Left kidney (tissue), 1 donor: ENCODE measurements at regions not wholly inside any gene's neighbourhood (a gene's known extent, or its start where the extent isn't known, plus 50 kb on each side); places are given as distances from the start of the nearest gene placed in this dataset.
"Not testable (repeated sequence)": the region's sequence is repeated elsewhere in the genome, so short reads cannot be mapped to it uniquely, and the experiment has no call there.

Experiments used
- DNase-seq: peaks from one replicate; pipeline ENCODE4 v3.0.0-alpha.2; 2013

DNA sequence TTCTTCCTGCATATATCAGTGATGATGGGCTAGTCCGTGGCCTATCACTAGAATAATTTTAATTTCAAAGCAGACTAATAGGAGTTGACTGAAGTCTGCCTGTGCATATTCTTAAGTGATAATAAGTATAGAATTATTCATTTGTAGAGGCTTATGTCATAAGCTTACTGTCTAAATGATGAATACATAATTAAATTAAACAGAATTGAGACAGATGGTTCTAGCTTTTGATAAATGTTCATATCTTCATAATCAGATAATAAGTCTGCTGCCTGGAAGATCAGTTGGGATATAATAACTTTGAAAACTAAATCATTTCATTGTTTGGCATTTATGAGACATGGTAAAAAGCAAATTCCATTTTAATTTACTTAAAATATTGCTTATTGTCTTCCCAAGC lies 1175.6 kb downstream of the TECRL start:
- no peak for DNase-seq

- no peak for DNase-seq
Observed at GRCh38 chr4:63232058-63232457, 1177.2 kb downstream of the TECRL start.

GRCh38 chr4:63226229-63226628 lies 1183.0 kb downstream of the TECRL start:
- DNase-seq = no peak

GRCh38 chr4:63222466-63222865 lies 1186.8 kb downstream of the TECRL start:
- no peak for DNase-seq

GRCh38 chr4:63221477-63221876 lies 1187.8 kb downstream of the TECRL start:
- DNase-seq = no peak

DNA sequence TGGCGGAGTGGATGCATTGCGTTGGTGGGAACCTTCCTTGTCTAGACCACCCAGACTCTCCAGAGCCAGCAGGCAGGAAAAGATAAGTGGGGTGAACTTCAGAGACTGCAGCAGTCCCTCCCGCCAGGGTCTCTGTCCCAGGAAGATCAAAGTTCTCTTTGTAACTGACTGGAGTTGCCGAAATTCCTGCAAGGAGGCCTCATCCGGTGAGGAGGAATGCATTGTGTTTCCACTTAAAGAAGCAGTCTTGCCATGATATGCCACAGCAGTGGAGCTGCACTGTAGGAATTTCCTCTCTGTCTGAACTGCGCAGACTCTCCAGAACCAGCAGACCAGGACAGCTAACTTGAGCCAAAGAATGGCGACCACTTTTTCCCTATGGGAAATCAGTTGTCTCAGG lies 1190.4 kb downstream of the TECRL start:
- DNase-seq = no peak

DNA sequence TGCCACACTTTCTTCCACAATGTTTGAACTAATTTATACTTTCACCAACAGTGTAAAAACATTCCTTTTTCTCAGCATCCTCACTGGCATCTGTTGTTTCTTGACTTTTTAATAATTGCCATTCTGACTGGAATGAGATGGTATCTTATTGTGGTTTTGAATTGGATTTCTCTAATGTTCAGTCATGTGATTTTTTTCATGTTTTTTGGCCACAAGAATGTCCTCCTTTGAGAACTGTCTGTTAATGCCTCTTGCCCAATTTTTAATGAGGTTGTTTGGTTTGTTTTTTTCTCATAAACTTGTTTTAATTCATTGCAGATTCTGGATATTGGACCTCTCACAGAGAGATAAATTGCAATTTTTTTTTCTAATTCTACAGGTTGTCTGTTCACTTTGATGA lies 1195.2 kb downstream of the TECRL start:
- no peak for DNase-seq

GRCh38 chr4:63211776-63212479 lies 1197.3 kb downstream of the TECRL start:
- DNase-seq = peak; percentile 25

DNA sequence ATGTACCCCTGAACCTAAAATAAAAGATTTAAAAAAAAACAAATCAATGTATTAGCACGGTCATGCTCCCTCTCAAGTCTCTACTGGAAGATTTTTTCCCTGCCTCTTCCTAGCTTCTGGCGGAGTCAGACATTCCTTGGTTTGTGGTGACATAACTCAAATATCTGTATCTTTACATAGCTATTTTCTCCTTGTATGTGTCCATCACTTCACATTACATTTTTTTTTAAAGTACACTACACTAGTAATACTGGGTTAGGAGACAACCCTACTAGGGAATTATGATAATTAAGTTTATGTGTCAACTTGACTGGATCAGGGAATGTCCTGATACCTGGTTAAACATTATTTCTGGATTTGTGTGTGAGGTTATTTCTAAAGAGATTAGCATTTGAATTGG lies 1197.9 kb downstream of the TECRL start:
- no peak for DNase-seq

DNA sequence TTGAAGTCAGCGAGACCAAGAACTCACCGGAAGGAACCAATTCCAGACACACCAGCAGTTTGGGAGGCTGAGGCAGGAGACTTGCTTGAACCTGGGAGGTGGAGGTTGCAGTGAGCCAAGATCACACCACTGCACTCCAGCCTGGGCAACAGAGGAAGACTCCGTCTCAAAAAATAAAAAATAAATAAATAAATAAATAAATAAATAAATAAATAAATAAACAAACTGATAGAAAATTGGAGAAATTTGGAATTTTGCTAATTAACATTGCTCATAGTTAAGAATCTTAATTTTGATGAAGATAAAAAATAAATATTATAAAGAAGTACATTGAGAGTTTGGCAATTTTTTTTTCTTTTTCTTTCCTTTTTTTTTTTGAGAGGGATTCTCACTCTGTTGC lies 1216.2 kb downstream of the TECRL start:
- not testable (repeated sequence) for DNase-seq

- DNase-seq = no peak
Observed at GRCh38 chr4:63171341-63171740, 1237.9 kb downstream of the TECRL start.

- no peak for DNase-seq
Observed at GRCh38 chr4:63170923-63171322, 1238.3 kb downstream of the TECRL start.

DNA sequence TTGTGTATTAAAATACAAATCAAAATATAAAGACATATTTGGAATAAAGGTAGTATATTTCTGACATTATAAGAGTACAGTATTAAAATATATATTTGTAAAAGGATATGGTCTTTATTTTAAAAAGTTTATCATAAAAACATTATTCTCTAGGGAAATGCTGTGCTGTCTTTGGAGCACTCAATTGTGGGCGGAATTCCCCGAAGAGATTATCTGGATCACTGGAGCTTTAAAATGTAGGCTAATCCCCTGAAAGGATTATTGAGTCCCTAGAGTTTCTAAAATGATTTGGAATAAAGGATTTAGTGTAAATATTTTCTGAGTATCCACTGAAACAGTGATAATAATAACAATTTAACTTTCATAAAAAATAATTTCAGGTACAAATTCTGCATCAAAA lies 1239.4 kb downstream of the TECRL start:
- DNase-seq = no peak

DNA sequence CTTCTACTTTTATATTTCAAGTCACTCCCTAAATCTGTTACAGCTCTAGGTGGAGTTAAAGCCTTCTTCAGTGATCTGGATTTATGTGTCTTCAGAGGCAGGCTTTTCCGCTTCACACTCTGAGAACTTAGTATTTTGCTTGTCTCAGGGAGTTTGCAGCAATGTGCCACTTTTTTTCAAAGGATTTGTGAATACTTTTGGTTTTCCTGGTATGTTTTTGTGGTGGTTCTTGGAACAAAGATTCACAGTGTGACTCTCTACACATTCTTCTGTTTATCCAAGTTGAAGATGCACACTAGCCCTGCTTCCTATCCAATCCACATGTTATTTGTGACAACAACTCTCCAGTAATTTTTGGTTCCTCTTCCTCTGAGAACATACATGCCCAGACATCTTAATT lies 1253.7 kb downstream of the TECRL start:
- DNase-seq = no peak

DNA sequence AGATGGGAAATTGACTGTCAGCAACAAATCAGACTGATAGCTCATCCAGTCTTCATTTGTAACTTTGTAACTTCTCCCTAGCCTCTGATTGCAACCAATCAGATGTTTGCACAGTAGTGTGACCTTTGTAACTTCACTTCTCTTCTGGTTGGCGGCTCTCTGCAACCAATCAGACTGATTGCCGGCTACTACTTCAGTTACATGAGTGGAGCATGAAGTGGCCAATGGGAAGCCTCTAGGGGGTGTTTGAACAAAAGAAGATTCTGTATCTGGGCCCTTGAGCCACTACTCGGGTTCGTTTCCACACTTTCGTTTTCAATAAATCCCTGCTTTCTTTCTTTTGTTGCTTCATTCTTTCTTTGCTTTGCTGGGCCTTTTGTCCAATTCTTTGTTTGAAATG lies 1285.8 kb downstream of the TECRL start:
- no peak for DNase-seq

GRCh38 chr4:63122955-63123354 lies 1286.3 kb downstream of the TECRL start:
- no peak for DNase-seq

DNA sequence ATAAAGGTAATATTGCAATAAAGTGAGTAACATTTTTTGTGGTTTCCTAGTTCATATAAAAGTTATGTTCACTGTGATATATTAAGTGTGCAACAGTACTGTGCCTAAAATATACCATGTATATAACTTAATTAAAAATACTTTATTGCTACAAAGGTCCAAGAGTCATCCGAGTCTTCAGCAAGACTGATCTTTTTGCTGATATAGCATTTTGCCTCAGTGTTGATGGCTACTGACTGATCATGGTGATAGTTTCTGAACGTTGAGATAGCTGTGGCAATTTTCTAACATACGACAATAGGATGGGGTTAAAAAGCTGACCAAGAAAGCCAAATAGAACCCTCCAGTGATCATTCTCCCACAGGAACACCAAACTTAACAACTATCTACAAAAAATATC lies 1302.7 kb downstream of the TECRL start:
- no peak for DNase-seq

DNA sequence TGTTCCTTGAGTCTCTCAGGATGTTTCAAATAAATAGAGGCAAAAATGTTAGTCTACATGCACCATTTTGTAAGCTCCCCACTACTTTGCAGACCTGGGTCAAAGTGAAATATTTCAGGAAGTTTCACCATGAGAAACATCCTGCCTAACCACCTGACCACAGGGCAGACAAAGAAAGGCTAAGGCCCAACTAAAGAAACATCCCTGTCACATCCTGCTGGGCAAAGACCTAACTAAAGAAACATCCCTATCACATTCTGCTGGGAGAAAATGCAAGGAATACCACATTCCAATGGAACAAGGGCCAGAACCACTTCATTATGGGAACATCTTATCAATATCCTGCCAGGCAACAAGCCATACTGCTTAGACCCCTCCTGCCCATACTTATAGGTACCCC lies 1303.4 kb downstream of the TECRL start:
- DNase-seq = no peak

DNA sequence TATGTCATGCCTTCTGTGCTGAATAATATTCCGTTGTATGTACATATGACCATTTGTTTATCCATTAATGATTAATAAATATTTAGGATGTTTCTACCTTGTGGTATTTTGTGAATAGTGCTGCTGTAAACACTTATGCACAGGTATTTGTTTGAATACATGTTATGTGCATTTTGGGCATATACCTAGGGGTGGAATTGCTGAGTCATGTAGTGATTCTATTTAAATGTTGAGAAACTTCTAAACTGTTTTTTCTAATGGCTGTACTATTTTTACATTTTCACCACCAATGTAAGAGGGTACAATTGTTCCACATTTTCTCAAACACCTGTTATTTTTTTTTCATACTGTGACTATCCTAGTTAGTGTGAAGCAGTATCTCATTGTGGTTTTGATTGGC lies 1318.6 kb downstream of the TECRL start:
- DNase-seq = no peak

GRCh38 chr4:63085091-63085490 lies 1324.2 kb downstream of the TECRL start:
- DNase-seq = no peak

GRCh38 chr4:63080934-63081333 lies 1328.3 kb downstream of the TECRL start:
- DNase-seq = no peak

- DNase-seq = no peak
Observed at GRCh38 chr4:63063760-63064159, 1345.5 kb downstream of the TECRL start.

DNA sequence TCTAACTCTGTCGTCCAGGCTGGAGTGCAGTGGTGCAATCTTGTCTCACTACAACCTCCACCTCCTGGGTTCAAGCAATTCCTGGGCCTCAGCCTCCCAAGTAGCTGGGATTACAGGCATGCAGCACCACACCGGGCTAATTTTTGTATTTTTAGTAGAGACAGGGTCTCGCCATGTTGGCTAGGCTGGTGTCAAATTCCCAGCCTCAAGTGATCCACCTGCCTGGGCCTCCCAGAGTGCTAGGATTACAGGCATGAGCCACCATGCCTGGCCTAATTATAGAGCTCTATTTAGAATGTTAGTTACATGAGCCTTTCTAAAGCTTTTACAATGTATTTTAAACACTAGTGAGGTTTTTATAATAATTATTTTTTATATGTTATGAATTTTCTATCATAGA lies 1346.4 kb downstream of the TECRL start:
- DNase-seq = not testable (repeated sequence)

- DNase-seq = no peak
Observed at GRCh38 chr4:63049726-63050125, 1359.5 kb downstream of the TECRL start.

DNA sequence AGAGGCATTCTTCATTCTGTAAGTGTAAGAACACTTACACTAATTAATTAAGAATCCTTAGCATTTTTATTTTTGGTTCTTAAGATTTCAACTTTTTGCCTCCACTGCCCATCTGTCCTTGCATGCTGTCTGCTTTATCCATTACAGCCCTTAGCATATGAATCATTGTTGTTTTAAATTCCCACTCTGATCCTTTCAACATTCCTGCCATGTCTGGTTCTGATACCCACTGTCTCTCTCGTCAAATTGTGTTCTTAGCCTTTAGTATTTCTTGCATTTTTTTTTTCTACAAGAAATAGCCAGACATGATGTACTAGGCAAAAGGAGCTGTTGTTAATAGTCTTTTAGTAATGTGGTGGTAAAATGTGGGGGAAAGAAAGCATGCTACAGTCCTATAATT lies 1360.0 kb downstream of the TECRL start:
- DNase-seq = no peak
